ENCODE measurements at regions not wholly inside any gene's neighbourhood (a gene's known extent, or its start where the extent isn't known, plus 50 kb on each side); places are given as distances from the start of the nearest gene placed in this dataset.

GRCh38 chr3:64445944-64446300 is 220.7 kb upstream of the PRICKLE2 start:
- TF ChIP-seq CTCF (IDR thresholded peaks at IDR 0.05) (no peak), POLR2A (IDR thresholded peaks at IDR 0.05) (no peak)
